ENCODE measurements at regions not wholly inside any gene's neighbourhood (a gene's known extent, or its start where the extent isn't known, plus 50 kb on each side); places are given as distances from the start of the nearest gene placed in this dataset.

GRCh38 chr16:77611386-77611785 is 110.9 kb upstream of the NUDT7 start:
- Histone ChIP-seq H3K4me1 (no peaks in the 10 kb centered on the region), H3K27ac (no peak overlapping the region), H3K36me3 (no peaks in the 10 kb centered on the region), H3K27me3 (no peaks in the 10 kb centered on the region), H3K9me3 (no peaks in the 10 kb centered on the region), H3K4me3 (no peak overlapping the region)
- intact Hi-C loops (cut with DNase I; ENCODE audit: low total_unique reads), result no loop called here
- TF ChIP-seq POLR2A (IDR thresholded peaks at IDR 0.05) (no peak), CTCF (IDR thresholded peaks at IDR 0.05) (no peak)
- DNase-seq (ENCODE audit: low spot score in 2 of 2), result no peak

- Histone ChIP-seq H3K9me3 (no peaks in the 10 kb centered on the region), H3K27ac (no peak overlapping the region), H3K4me1 (no peaks in the 10 kb centered on the region), H3K27me3 (no peaks in the 10 kb centered on the region), H3K36me3 (no peaks in the 10 kb centered on the region), H3K4me3 (no peak overlapping the region)
- intact Hi-C loops (cut with DNase I; ENCODE audit: low total_unique reads), result no loop called here
- no peak for DNase-seq (ENCODE audit: low spot score in 2 of 2)
- TF ChIP-seq POLR2AphosphoS5 (IDR thresholded peaks at IDR 0.05), result no peak
- TF ChIP-seq CTCF (IDR thresholded peaks at IDR 0.05), result no peak
- TF ChIP-seq POLR2A (IDR thresholded peaks at IDR 0.05), result no peak
These were observed 109.7 kb upstream of the NUDT7 start for GRCh38 chr16:77612596-77612995.

- Histone ChIP-seq H3K27me3 (no peaks in the 10 kb centered on the region), H3K36me3 (no peaks in the 10 kb centered on the region), H3K4me1 (no peaks in the 10 kb centered on the region), H3K27ac (no peak overlapping the region), H3K9me3 (no peaks in the 10 kb centered on the region), H3K4me3 (no peak overlapping the region)
- intact Hi-C loops (cut with DNase I; ENCODE audit: low total_unique reads), result no loop called here
- TF ChIP-seq POLR2A (IDR thresholded peaks at IDR 0.05) (no peak), POLR2AphosphoS5 (IDR thresholded peaks at IDR 0.05) (no peak), CTCF (IDR thresholded peaks at IDR 0.05) (no peak)
- no peak for DNase-seq (ENCODE audit: low spot score in 2 of 2)
These were observed 109.2 kb upstream of the NUDT7 start for GRCh38 chr16:77613095-77613494.

- intact Hi-C loops (cut with DNase I; ENCODE audit: low total_unique reads), result no loop called here
- no peak for DNase-seq (ENCODE audit: low spot score in 2 of 2)
- TF ChIP-seq POLR2AphosphoS5 (IDR thresholded peaks at IDR 0.05), result no peak
- TF ChIP-seq CTCF (IDR thresholded peaks at IDR 0.05), result no peak
- TF ChIP-seq POLR2A (IDR thresholded peaks at IDR 0.05), result no peak
These were observed 104.8 kb upstream of the NUDT7 start for GRCh38 chr16:77617553-77617952.

GRCh38 chr16:77617996-77618395 is 104.3 kb upstream of the NUDT7 start:
- intact Hi-C loops (cut with DNase I; ENCODE audit: low total_unique reads), result no loop called here
- H3K9me3 ChIP-seq, result no peaks in the 10 kb centered on the region
- TF ChIP-seq POLR2AphosphoS5 (IDR thresholded peaks at IDR 0.05) (no peak), CTCF (IDR thresholded peaks at IDR 0.05) (no peak), POLR2A (IDR thresholded peaks at IDR 0.05) (no peak)
- no peak overlapping the region for H3K4me3 ChIP-seq
- H3K27me3 ChIP-seq, result no peaks in the 10 kb centered on the region
- DNase-seq (ENCODE audit: low spot score in 2 of 2), result no peak
- H3K36me3 ChIP-seq, result no peaks in the 10 kb centered on the region
- H3K4me1 ChIP-seq, result no peaks in the 10 kb centered on the region
- H3K27ac ChIP-seq, result no peak overlapping the region

More at GRCh38 chr16:77617553-77617952, 104.8 kb upstream of the NUDT7 start:
- Histone ChIP-seq H3K9me3 (no peaks in the 10 kb centered on the region), H3K4me3 (no peak overlapping the region), H3K27ac (no peak overlapping the region), H3K36me3 (no peaks in the 10 kb centered on the region), H3K4me1 (no peaks in the 10 kb centered on the region), H3K27me3 (no peaks in the 10 kb centered on the region)

All from breast epithelium (tissue), 4 donors.